Pancreas (tissue), 10 donors: ENCODE measurements at regions not wholly inside any gene's neighbourhood (a gene's known extent, or its start where the extent isn't known, plus 50 kb on each side); places are given as distances from the start of the nearest gene placed in this dataset.

ENCODE experiments used
- ATAC-seq, 4 donors: fragments of 200-7000 bp; cut with Tn5 transposase; one replicate each; pipeline versions ENCODE4 v1.8.0 to v1.9.1; 2020; ENCODE audit warnings: mild to moderate bottlenecking in 4 of 4, moderate library complexity in 4 of 4
- DNase-seq, 6 donors: peaks; one replicate each; pipeline ENCODE4 v3.0.0-alpha.2; 2020
- FAIRE-seq: peaks from 2 replicates; lab custom pipeline; 2012; peaks lifted over from hg19 to GRCh38; lab: Jason Lieb, UNC
- H3K27ac ChIP-seq, 4 donors: fragments of 200-600 bp; sonication (generic); 1 replicate in 3 of 4; 2 replicates in 1 of 4; pipeline versions ENCODE4 v1.5.0 to v1.8.0; 2020
- H3K27me3 ChIP-seq, 4 donors: fragments of 200-600 bp; one replicate each; pipeline ENCODE4 v1.8.0; 2021
- H3K36me3 ChIP-seq, 3 donors: fragments of 200-600 bp; sonication (generic) in 1 of 3; one replicate each; pipeline versions ENCODE4 v1.5.0 to v1.8.0; 2020 to 2021
- H3K4me1 ChIP-seq, 3 donors: fragments of 200-600 bp; one replicate each; pipeline ENCODE4 v1.8.0; 2021
- H3K4me3 ChIP-seq, 4 donors: fragments of 200-600 bp; sonication (generic) in 2 of 4; one replicate each; pipeline versions ENCODE4 v1.5.0 to v1.8.0; 2020 to 2021
- H3K9me3 ChIP-seq, 4 donors: fragments of 200-600 bp; one replicate each; pipeline ENCODE4 v1.8.0; 2021
- WGBS, 2 donors: extraction: QIAGEN DNeasy Blood & Tissue Kit; methylation state at CpG; one replicate each; pipeline ENCODE4 v1.1.7; 2013; 5-methylcytosine and 5-hydroxymethylcytosine counted together
- intact Hi-C, 3 donors: fragments of 100-400 bp; cut with DNase I; formaldehyde crosslinking; loops; one replicate each; pipeline versions ENCODE4 v1.11.1 to v1.14.2; 2022
- TF ChIP-seq, protein P1 (sequence below), 4 donors: fragments of 200-600 bp; sonication (generic) in 3 of 4; IDR thresholded peaks; one replicate each; pipeline versions ENCODE4 v1.5.0 to v1.8.0; 2021; ENCODE audit warnings: antibody characterized with exemption in 4 of 4
- donor health status: healthy with polysubstance abuse.
- donor health status: DM: no; HTN: no; CAD: no; lungs with moderate emphysema.
- donor health status: DM: no; HTN: no; CAD: no.
- donor health status: control.
- donor health status: control.
- donor health status: Bipolar disorder and iron deficiency.
- donor health status: DM: yes; HTN: yes; CAD: no.
- donor health status: DM: no; HTN: no; CAD: no.
- donor health status: DM: no; HTN: no; CAD: no.
- donor health status: DM: yes; HTN: yes; CAD: no.

DNA sequence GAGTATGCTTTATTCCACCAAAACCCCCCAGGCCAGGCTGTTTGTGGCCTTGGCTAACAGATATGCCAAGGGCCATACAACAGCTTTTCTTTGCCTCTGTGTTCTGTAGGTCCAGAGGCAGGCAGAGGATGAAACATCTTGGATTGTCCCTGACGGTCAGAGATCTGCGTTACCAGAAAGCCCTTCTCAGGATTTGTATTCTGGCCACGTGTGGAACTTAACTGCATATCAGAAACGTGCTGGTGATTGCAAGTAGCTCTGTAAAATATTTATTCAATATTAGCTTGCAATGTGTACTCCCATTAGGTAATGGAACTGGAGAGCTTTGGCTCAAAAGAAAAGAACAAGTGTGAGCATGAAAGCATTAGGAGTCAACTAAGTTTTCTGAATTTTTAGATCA lies 275.0 kb downstream of the CBLN4 start:
- TF ChIP-seq, protein P1, sequence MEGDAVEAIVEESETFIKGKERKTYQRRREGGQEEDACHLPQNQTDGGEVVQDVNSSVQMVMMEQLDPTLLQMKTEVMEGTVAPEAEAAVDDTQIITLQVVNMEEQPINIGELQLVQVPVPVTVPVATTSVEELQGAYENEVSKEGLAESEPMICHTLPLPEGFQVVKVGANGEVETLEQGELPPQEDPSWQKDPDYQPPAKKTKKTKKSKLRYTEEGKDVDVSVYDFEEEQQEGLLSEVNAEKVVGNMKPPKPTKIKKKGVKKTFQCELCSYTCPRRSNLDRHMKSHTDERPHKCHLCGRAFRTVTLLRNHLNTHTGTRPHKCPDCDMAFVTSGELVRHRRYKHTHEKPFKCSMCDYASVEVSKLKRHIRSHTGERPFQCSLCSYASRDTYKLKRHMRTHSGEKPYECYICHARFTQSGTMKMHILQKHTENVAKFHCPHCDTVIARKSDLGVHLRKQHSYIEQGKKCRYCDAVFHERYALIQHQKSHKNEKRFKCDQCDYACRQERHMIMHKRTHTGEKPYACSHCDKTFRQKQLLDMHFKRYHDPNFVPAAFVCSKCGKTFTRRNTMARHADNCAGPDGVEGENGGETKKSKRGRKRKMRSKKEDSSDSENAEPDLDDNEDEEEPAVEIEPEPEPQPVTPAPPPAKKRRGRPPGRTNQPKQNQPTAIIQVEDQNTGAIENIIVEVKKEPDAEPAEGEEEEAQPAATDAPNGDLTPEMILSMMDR (IDR thresholded peaks at IDR 0.05): no peak
- Histone ChIP-seq H3K36me3 (no peaks in the 10 kb centered on the region), H3K9me3 (no peaks in the 10 kb centered on the region), H3K4me3 (no peak overlapping the region), H3K27me3 (peaks cover 0 to 7% (median 0%) of the 10 kb centered on the region in 4 donors), H3K4me1 (no peaks in the 10 kb centered on the region), H3K27ac (no peak overlapping the region)
- 48 to 53% methylated on average over 4 of the region's 4 CpGs for WGBS, 2 donors
- DNase-seq (no peak), ATAC-seq (no peak), FAIRE-seq (no peak)
- intact Hi-C loops: no loop called here

GRCh38 chr20:55714736-55715135 lies 290.6 kb downstream of the CBLN4 start:
- WGBS, 2 donors: 52 to 57% methylated on average over 6 of the region's 6 CpGs
- no peak for ATAC-seq
- DNase-seq: no peak
- no peak for FAIRE-seq
- TF ChIP-seq, protein P1 (IDR thresholded peaks at IDR 0.05): no peak
- H3K9me3 ChIP-seq: no peaks in the 10 kb centered on the region
- no peak overlapping the region for H3K4me3 ChIP-seq
- no peak overlapping the region for H3K27ac ChIP-seq
- intact Hi-C loops: no loop called here
- H3K36me3 ChIP-seq: no peaks in the 10 kb centered on the region
- H3K27me3 ChIP-seq: no peaks in the 10 kb centered on the region
- no peaks in the 10 kb centered on the region for H3K4me1 ChIP-seq

GRCh38 chr20:55714082-55714481 lies 291.2 kb downstream of the CBLN4 start:
- H3K4me1 ChIP-seq: no peaks in the 10 kb centered on the region
- H3K27me3 ChIP-seq: no peaks in the 10 kb centered on the region
- H3K27ac ChIP-seq: no peak overlapping the region
- no peak overlapping the region for H3K4me3 ChIP-seq
- H3K9me3 ChIP-seq: no peaks in the 10 kb centered on the region
- intact Hi-C loops: no loop called here
- DNase-seq (no peak), ATAC-seq (no peak), FAIRE-seq (no peak)
- no peaks in the 10 kb centered on the region for H3K36me3 ChIP-seq
- TF ChIP-seq, protein P1 (IDR thresholded peaks at IDR 0.05): no peak

GRCh38 chr20:55704458-55704857 lies 300.9 kb downstream of the CBLN4 start:
- 16 to 18% methylated on average over 3 of the region's 3 CpGs for WGBS, 2 donors
- DNase-seq: no peak
- Histone ChIP-seq H3K4me1 (no peaks in the 10 kb centered on the region), H3K36me3 (no peaks in the 10 kb centered on the region), H3K27ac (no peak overlapping the region), H3K27me3 (no peaks in the 10 kb centered on the region), H3K9me3 (no peaks in the 10 kb centered on the region), H3K4me3 (no peak overlapping the region)
- intact Hi-C loops: no loop called here
- ATAC-seq: no peak
- no peak for FAIRE-seq
- TF ChIP-seq, protein P1 (IDR thresholded peaks at IDR 0.05): no peak

GRCh38 chr20:55701467-55701866 lies 303.9 kb downstream of the CBLN4 start:
- Histone ChIP-seq H3K9me3 (no peaks in the 10 kb centered on the region), H3K36me3 (no peaks in the 10 kb centered on the region), H3K27me3 (no peaks in the 10 kb centered on the region), H3K4me3 (no peak overlapping the region), H3K4me1 (no peaks in the 10 kb centered on the region), H3K27ac (no peak overlapping the region)
- TF ChIP-seq, protein P1 (IDR thresholded peaks at IDR 0.05): no peak
- no peak for DNase-seq
- FAIRE-seq: no peak
- no peak for ATAC-seq
- 51 to 69% methylated on average over 3 of the region's 3 CpGs for WGBS, 2 donors
- intact Hi-C loops: no loop called here
